Kidney tubule cell (primary cell): ENCODE measurements at regions not wholly inside any gene's neighbourhood (a gene's known extent, or its start where the extent isn't known, plus 50 kb on each side); places are given as distances from the start of the nearest gene placed in this dataset.
A peak's percentile ranks its signal among the peaks of the same experiment; 100 is the strongest.

Experiments used
- DNase-seq: peaks from one replicate; pipeline ENCODE4 v3.0.0-alpha.2; 2018; ENCODE audit warnings: low spot score

DNA sequence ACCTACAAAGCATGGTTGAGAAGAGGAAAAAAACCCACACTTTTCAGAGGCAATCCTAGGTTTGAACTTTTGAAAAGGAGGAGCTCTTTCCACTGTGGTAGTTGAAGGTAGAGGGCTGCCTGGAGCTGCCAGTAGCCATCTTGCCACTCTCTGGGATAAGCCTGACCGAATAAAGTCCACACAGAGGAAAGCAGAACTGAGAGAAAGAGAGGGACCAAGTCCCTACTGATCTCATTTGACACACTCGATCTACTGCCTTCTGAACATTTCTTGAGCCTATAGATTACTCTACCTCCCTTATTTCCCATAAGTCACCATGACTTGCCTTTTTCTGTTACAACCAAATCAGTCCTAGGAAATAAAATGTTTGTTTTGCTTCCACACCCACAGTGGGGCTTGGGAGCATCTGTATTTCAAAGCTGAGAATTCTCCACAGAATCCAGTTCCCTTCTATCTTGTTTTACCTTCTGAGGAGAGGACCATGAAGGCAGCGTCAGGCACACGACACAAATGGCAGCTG is 147.0 kb upstream of the PTPRK start:
- DNase-seq = no peak

DNA sequence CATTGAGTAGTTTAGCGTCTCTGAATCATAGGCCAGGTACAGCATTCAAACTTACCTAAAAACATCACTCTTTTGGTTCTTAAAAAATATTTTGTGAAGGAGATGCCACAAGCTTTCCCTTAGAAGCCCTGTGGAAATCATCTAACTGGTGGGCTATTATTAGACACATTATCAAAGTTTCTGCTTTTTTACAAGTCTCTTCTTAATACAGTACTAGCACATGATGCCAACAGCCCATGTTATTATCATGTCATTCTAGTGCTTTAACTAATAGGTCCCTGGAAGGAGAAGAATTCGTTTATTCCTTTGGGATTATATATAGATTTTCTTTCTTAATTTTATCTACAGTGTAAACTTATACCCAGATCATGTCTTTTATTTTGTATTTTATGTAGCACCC is 146.0 kb upstream of the PTPRK start:
- no peak for DNase-seq

DNA sequence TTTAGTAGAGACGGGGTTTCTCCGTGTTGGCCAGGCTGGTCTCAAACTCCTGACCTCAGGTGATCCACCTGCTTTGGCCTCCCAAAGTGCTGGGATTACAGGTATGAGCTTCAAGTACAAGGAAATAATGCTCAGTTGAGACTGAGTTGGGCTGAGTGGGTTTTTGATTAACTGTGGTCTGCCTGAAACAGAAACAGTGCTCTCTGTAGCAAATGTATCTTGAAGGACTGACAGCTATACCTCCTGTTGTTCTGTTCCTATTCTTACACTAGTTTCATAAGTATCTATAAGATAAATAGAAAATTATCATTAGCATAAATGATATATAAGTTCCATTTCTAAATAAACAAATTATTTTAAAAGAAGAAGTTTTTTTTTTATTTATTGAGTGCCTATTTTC is 142.8 kb upstream of the PTPRK start:
- no peak for DNase-seq

DNA sequence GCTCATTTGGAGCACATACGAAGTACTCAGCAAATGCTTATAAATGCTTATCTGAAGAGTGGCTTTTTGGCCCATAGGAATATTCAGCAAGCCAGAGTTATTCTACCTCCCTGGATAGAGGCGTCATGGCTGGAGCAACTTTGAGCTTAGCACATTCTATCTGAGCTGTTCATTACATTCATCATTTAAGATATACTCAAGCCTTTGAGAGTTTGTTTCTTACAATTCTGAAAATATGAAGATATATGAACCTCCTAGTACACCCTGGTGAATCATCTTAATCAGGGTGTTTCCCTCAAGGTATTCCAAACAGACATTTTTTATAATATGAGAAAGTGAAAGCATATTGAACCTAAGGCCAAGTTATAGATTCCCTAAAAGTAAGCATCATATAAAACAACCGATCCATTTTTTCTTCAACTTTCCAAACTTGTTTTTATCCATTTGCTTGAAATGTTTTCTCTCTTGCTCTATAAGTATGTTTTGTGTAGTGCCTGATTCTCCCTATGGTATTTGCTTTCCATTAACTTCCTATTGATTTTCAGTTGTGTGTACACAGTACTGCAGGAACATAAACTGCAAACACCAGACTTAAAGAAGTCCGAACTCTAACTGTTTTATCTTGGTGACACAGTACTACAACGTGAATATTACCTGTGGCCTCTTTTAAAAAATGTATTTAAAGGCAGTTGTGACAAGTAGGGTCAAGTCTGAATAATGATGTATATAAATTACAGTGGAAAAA is 139.7 kb upstream of the PTPRK start:
- peak; percentile 15 for DNase-seq

DNA sequence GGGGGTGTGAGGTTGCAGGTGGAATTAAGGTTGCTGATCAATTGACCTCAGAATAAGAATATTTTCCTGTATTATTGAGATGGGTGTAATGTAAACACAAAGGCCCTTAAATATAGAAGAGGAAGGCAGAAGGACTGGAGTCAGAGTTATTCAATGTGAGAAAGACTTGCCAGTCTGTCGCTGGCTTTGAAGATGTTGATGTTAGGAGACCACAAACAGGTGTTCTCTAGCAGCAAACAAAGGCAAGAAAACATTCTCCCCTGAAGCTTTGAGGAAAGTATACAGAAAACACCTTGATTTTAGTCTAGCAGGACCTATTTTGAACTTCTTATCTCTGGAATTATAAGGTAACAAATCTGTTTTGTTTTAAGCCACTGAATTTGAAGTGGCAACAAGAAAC is 138.9 kb upstream of the PTPRK start:
- no peak for DNase-seq

DNA sequence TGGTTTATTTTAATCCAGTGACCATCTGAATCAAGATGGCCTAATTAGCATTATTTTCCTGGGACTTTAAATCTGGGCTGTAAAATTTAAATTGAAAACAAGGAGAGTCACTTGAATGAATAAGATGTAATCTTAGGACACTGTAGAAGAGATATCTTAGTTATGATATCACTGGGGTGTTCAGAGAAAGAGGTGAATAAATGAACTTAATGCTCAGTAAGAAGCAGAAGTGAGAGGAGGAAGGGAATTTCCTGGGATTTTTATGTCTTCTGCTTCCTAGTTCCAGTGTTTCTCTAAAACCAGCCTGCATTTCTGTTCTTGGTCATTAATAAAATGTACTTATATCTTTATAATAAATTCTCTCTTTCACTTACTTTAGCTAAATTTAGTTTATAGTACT is 136.8 kb upstream of the PTPRK start:
- DNase-seq = peak; percentile 78

DNA sequence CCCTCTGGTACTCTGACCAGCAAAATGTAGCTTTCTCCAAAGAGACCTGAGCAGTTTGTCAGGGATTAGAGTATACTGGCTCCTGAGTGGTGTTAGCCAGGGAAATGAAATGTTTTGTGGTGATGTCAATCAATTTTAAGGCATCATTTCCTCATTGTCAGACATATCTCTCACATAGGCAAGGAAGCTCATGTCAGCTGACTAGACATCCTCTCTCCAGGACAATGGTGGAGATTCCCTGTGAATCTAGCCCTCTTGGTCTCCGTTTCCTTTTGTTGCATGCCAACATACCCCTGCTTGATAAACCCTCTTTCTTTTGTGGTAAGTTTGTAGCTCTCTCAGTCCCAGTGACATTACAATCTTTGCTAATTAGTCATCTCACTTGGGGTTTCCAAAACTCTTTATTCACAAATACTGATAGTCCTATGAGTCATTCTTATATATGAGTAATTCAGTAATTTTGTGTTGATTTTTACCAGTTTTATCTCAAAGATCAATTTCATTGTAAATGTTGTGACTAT is 135.6 kb upstream of the PTPRK start:
- peak; percentile 100 for DNase-seq

DNA sequence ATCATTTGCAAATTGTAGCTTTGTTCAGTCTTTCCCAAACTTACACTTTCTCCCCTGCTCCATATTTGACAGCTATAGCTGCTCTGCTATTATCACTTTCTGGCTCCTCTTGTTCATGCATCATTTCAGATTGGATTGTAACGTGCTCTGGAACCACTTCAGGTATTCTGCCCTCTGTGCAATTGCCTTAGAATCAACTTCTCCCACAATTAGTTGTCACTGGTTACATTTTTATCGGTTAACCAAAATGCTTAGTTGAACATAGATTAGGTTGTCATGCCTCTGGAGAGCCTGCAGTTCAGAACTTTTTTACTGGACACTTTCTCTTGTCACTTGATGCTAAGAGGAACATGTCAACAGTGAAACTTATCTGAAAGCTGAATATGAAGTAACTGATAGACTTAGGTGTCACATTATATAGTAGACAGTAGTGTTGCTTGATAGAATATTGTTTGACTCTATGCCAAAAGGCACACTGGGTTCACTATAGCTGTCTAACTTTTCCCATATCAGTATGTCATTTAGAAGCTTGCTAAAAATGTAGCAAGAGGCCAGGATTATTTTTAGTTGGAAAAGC is 127.7 kb upstream of the PTPRK start:
- DNase-seq = no peak

DNA sequence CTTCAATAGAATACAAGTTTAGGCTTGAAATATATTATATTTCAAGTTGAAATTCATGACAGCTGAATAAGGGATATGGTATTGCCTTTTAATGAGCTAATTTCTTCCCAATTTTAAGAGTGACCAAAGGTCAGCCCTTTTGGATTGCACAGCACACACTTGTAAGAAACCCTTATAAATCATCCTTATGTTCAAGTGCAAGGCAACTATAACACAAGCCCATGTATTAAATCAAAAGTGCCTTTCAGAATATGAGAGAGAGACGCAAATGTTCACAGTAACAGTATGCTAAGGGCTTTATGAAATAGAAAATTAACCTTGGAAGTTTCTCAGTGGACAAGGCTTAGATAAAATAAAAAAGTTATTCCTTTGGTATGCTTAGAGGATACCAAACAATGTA is 121.7 kb upstream of the PTPRK start:
- DNase-seq = no peak

DNA sequence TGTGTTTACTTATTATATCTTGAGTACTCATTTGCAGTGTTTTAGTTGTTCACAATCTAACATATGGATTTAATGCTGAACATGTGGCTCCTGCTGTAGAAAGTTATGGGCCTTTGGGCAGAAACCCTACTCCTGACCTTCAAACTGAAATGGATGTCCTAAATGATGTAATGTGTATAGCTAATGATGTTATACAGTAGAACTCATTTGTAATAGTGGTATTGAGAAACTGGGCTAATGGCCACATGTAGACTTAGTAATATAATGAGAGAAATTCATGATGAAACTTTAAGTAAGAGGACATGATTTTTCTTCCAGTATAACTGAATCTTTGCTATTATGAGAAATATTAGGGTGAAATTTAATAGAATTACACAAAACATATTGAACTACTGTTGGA is 121.3 kb upstream of the PTPRK start:
- DNase-seq = no peak

DNA sequence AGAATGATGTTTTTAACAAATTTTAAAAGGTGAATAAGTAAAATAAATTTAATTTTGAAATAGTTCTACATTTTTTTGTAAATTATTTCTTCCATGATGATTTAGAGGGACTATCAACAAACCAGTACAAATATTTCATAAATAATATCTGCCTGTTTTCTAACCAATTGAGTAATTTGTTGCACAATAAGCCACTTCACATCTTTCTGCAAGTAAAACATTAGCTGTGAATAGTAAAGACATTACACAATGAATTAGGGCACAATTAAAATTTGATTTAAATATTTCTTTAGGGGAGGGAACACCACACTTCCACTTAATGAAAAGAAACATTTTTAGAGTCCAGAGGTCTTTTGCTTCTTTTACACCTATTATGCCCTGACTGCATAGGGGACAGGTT is 118.4 kb upstream of the PTPRK start:
- no peak for DNase-seq

DNA sequence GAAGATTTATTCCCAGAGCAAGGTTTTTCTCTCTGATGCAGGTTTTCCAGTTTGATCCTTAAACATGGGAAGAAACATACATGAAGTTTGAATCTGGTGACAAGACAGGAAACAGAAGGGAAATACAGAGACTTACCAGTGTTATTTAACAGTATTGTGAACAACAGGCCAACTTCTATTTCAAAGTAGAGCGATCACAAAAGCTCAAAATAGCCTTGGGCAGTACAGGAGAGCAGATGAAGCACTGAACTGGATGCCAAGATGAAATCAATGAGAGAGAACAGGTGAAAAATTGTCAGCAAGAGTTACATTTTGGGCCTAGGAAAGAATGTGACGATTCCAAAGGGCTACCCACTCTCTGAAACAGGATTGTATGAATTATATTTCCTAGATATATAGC is 114.8 kb upstream of the PTPRK start:
- DNase-seq = no peak

DNA sequence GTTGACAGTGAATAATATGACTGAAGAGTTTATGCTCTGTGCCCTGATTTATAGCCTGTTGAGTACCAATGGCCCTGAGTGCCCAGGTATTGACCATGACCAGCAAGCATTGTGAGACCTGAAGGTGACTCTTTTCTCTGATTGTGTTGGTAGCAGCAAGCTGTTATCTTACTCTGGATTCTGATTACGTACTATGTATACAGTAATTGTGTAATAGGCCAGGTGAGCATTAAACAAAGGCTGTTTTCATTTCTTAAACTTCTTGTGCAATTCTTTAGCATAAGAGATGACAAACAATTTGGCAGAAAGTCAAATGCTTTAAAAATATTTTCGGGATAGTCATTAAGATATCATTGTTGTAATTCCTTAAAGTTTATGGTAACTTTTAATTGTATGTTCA is 111.7 kb upstream of the PTPRK start:
- no peak for DNase-seq

DNA sequence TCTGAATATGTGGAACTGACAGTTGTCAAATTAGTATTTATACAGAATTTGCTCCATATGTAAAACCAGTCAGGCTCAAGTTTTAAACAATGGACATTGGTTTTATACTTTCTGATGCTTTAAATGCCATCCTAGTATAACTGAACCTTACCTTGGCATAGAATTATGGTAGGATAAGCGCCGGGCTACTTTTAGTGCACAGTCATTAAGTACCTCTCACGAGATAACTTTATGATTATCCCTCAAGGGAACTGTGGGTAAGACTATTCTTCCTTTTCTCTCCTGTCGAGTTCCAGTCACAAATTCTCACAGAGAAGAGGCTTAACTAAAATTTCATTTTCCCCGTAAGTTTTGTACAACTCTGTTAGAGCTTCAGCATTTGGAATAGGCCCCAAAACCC is 110.6 kb upstream of the PTPRK start:
- no peak for DNase-seq

DNA sequence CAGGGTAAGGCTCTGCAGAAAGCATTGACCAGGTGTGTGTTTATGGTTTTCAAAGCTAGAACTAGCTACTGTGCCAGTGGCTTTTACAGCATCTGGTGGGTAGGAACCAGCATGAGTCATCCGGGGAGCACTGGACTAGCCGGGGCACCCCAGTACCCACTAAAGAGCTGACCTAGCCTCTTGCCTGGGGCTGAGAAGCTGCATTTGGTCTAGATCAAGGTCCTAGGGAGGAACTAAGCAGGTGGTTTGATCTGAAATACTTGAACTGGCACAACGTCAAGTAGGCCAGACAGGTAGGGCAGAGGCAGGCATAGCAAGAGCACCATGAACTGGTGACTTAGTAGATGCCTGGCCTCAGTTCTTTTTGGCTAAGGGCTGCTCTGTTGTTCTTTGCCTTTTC is 109.8 kb upstream of the PTPRK start:
- no peak for DNase-seq

DNA sequence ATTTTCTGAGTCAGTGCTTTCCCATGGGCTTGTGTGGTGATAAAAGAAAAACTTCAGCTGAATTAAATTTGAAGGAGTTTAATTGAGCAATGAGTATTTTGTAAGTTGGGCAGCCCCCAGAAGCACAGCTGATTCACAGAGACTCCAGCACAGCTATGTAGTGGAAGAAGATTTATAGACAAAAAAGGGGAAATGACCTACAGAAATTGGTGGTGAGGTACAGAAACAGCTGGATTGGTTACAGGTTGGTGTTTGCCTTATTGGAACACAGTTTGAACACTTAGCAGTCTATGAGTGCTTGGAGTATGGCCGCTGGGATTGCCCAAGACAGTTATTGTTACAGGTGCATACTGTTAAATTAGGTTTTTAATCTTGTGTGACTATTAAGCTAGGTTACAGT is 96.9 kb upstream of the PTPRK start:
- DNase-seq = no peak

DNA sequence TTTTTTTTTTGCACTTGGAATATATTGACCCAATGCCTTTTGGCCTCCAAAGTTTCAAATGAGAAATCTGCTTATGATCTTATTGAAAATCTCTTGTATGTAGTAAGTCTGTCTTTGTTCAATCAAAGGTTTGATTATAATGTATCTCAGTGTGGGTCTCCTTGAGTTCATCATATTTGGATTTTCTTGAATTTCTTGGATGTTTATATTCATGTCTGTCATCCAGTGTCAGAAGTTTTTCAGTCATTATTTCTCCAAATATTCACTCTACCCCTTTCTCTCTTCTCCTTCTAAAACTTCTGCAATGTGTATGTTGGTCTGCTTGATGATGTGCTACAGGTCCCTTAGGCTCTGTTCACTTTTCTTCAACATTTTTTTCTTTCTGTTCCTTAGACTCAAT is 95.9 kb upstream of the PTPRK start:
- DNase-seq = no peak

DNA sequence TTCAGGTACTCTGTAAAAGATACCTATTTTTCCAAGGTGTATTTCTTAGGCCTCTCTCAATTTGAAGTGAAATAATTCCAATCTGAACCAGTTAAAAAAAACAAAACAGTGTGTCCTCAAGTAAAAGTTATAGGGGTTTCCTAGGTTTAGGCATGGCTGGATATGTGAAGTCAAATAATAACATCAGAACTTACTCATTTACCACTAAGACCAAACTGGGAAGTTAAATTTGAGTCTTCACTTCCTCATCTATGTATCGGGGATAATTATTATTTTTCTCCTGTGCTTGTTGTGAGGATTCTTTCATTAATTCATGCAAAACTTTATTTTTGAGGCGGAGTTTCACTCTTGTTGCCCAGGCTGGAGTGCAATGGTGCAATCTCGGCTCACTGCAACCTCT is 86.2 kb upstream of the PTPRK start:
- DNase-seq = no peak

DNA sequence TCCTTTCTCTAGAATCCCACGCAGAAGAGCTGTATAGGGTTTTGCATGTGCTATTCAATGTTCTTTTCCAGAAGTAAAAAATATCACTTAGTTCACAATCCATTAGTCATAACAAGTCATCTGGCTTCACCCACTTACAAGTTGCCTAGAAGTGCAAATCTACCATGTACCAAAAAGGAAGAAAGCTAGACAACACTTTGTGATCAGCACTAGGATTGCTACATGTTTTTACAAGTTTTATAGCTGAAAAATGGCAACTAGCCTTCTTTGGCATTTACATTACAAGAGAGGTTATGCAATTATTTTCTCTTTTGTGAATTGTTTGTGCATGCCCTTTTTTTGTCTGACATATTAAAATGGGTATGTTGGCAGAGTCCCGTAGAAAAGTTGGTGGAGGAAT is 85.6 kb upstream of the PTPRK start:
- no peak for DNase-seq

DNA sequence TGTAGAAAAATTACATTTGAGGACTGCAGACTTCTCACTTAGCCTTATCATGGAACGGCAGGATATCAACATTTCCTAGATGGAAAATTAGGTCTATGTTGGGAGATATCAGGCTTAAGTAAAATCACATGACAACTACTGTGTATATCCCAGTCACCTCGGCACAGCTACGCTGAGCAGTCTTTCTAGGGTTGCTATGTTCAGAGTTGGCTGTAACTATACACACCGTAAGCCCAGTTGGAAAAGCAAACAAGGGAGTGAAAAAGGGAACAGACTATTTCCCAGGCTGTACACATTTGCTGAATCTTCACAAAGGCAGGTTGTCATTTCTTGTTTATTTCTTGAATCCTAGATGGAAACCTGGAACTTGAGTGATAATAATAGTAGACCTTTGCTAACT is 80.7 kb upstream of the PTPRK start:
- DNase-seq = peak; percentile 33

DNA sequence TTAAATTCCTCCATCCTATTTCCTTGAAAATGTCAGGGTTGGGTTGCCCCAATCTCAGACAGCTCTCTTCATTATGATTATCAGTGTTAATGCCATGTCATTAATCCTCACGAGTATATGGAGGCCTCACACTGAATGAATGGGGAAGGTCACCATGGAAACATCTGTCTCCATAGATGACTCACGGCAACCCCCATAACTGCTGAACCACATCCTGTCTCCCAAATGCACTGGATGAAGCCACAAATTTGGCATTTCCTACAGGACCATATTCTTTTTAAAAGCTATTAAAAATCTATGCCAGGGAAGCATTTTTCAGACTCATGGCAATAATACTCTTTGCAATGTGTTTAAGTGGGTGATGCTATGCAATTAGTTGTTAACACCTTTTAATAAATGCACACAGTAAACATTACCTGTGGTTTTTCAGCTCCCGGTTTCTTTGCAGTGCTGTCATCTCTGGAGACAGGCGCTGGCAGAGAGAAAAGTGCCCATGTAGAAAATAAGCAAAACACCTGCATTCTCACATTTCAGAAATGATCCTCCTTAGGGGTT is 80.1 kb upstream of the PTPRK start:
- peak; percentile 91 for DNase-seq

DNA sequence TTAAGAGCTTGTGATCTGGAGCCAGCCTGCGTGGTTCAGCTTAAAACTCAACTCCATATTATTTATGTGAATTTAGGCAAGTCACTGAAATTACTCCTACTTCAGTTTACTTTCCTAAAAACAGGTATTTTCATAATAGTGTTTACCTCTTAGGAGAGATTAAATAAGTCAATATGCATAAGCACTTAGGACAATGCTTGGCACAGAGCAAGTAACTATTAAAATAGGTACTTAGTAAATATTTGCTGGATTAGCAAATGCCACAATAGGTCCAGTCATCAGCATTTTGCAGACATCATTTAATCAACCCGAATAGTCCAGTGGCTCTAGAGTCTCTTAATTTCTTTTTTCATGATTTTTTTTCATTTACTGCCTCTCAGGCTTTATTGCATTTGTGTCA is 78.6 kb upstream of the PTPRK start:
- no peak for DNase-seq

DNA sequence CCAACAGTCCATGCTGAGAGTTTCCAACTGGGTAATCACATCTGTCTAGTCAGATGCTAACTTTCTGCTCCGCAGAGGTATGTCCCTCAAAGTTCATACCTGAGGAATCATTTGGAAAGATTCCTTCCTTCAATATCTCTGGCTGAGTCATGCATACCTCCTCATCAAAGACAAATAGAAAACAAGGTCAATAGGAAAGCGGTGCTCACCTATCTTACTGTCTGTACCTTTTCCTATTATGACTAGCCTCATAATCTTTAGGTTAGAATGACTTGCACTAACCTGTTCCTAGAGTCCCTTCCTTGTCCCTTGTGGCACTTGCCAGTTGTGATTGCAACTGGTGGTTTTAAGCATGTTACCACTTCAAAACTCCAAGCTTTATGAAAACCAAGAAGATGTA is 78.2 kb upstream of the PTPRK start:
- peak; percentile 82 for DNase-seq

DNA sequence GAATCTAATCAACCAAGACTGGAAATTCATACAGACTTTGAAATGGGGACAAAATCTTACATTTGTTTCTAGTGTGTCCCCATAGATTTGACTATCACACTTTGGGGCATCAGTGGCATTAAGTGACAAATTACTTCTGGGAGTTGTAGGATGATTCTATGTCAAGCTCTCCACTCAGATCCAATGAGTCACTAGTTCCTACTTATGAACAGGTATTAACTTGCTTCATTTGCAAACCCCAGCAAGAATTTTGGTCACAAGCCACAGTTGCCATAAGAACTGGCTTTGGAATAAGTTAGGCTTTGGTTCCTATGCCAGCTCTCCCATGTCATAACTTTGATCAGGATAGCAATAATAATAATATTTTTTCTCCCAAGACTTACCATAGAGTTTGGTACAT is 77.6 kb upstream of the PTPRK start:
- DNase-seq = peak; percentile 65
